Bronchial epithelial cell (primary cell): ENCODE measurements at regions not wholly inside any gene's neighbourhood (a gene's known extent, or its start where the extent isn't known, plus 50 kb on each side); places are given as distances from the start of the nearest gene placed in this dataset.

Experiments
- DNase-seq: peaks from one replicate; pipeline ENCODE4 v3.0.0-alpha.2; 2010; ENCODE audit warnings: low read depth
- FAIRE-seq: peaks from 2 replicates; lab custom pipeline; 2011; peaks lifted over from hg19 to GRCh38; lab: Jason Lieb, UNC
- H3K27me3 ChIP-seq: 2 replicates; pipeline ENCODE4 v1.5.1; 2011; ENCODE audit warnings: low read length; ENCODE audit not compliant: control insufficient read depth, insufficient read depth
- H3K36me3 ChIP-seq: 2 replicates; pipeline ENCODE4 v1.5.1; 2011; ENCODE audit warnings: low read length; ENCODE audit not compliant: control insufficient read depth, insufficient read depth
- H3K4me3 ChIP-seq: 2 replicates; pipeline ENCODE4 v1.5.1; 2011; ENCODE audit warnings: mild to moderate bottlenecking, low read depth, low read length, control low read depth
- TF ChIP-seq, protein P1 (sequence below): IDR thresholded peaks from 2 replicates; pipeline ENCODE4 v1.5.1; 2011; ENCODE audit warnings: mild to moderate bottlenecking, moderate library complexity, low read length, control low read depth, inconsistent platforms; ENCODE audit not compliant: insufficient read depth, severe bottlenecking

DNA sequence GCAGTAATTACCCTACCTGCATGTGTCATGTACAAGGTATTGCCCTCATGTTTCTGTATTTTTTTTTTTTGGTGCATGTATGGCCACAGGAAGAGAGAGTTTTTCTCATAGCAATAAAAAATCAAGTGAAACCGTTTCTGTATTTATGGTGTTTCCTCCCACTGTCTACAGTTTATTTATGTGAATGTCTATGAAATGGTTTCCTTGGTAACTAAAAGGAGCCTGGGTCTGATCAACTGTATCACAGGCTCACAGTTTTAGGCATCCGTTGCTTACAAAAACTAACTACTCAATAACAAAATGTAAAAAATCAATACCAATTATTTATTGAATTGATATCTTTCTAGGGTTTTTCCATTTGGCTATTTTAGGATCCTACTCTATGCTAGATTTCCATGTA lies 464.4 kb downstream of the TAF11L14 start:
- no peak for DNase-seq
- no peaks in the 10 kb centered on the region for H3K36me3 ChIP-seq
- FAIRE-seq, result no peak
- TF ChIP-seq, protein P1, sequence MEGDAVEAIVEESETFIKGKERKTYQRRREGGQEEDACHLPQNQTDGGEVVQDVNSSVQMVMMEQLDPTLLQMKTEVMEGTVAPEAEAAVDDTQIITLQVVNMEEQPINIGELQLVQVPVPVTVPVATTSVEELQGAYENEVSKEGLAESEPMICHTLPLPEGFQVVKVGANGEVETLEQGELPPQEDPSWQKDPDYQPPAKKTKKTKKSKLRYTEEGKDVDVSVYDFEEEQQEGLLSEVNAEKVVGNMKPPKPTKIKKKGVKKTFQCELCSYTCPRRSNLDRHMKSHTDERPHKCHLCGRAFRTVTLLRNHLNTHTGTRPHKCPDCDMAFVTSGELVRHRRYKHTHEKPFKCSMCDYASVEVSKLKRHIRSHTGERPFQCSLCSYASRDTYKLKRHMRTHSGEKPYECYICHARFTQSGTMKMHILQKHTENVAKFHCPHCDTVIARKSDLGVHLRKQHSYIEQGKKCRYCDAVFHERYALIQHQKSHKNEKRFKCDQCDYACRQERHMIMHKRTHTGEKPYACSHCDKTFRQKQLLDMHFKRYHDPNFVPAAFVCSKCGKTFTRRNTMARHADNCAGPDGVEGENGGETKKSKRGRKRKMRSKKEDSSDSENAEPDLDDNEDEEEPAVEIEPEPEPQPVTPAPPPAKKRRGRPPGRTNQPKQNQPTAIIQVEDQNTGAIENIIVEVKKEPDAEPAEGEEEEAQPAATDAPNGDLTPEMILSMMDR, result no peak
- no peaks in the 10 kb centered on the region for H3K27me3 ChIP-seq
- no peak overlapping the region for H3K4me3 ChIP-seq

DNA sequence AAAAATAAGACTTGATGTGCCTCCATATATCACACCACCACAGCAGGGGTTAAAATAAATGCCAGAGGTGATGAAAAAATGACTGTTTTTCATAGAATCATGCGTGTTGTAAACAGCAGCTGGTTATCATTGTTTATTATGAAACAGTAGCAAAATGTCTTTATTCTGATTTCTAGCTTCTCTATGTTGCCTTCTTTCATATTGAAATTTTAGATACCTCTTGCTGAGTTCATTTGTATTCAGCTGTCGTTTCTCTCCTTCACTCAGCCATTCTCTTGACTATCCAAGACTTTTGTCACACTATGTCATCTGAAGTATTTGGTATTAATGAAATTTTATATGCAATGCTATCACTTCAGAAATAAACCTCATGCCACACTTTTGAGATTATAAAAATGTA lies 465.0 kb downstream of the TAF11L14 start:
- Histone ChIP-seq H3K36me3 (no peaks in the 10 kb centered on the region), H3K4me3 (no peak overlapping the region), H3K27me3 (no peaks in the 10 kb centered on the region)
- DNase-seq (no peak), FAIRE-seq (no peak)
- TF ChIP-seq, protein P1, result no peak

DNA sequence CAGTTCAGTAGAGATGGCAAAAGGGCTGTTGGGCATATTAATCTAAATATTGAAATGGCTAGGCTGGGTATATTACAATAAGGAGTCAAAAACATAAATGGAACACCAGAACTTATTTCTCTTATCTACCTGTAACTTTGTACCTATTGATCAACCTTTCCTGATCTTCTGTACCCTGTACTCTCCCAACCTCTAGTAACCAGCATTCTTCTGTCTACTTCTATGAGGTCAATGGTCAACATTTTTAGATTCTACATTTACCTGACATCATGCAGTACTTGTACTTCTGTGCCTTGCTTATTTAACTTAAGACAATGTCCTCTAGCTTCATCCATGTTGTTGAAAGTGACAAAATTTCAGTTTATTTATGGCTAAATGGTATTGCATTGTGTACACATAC lies 467.3 kb downstream of the TAF11L14 start:
- no peak for DNase-seq
- no peaks in the 10 kb centered on the region for H3K36me3 ChIP-seq
- TF ChIP-seq, protein P1, result no peak
- H3K27me3 ChIP-seq, result no peaks in the 10 kb centered on the region
- H3K4me3 ChIP-seq, result no peak overlapping the region
- FAIRE-seq, result no peak

DNA sequence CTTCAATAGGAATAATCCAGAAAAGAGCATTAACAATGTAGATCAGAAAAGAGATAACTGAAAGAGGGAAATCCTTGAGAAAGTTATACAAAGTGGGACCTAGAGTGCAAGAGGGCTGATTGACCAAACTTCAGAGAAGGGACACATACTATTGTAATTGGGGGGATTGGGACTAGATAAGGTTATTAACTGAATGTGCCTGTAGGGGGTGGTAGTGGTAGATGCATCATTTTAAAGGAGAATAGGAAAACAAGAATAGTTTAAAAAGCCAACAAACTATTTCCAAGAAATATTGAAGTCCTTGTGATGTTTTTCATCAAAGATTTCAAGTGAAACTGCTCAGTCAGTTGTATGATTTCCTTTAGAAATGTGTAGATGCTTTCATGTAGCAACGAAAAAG lies 468.5 kb downstream of the TAF11L14 start:
- no peak for FAIRE-seq
- no peaks in the 10 kb centered on the region for H3K36me3 ChIP-seq
- DNase-seq, result no peak
- no peak overlapping the region for H3K4me3 ChIP-seq
- TF ChIP-seq, protein P1, result no peak
- H3K27me3 ChIP-seq, result no peaks in the 10 kb centered on the region

DNA sequence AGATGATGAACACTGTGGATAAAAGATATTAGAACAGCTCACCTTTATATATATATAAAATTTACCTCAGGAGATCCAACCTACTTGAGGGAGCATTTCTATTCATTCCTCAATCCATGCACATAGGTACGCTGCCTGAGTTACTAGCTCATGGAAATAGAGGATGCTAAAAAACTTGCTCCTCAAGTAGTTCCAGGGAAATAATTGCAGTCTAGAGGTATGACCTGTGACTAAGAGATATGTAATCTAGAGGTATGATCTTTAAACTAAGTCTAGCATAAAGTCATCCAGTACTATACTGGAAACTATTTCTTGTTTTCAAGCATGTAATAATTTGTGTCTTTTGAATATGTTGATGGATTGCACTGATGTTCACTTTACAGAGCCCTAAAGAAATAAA lies 471.2 kb downstream of the TAF11L14 start:
- TF ChIP-seq, protein P1, result no peak
- Histone ChIP-seq H3K36me3 (no peaks in the 10 kb centered on the region), H3K27me3 (no peaks in the 10 kb centered on the region), H3K4me3 (no peak overlapping the region)
- peak; percentile 39 for DNase-seq
- FAIRE-seq, result no peak

DNA sequence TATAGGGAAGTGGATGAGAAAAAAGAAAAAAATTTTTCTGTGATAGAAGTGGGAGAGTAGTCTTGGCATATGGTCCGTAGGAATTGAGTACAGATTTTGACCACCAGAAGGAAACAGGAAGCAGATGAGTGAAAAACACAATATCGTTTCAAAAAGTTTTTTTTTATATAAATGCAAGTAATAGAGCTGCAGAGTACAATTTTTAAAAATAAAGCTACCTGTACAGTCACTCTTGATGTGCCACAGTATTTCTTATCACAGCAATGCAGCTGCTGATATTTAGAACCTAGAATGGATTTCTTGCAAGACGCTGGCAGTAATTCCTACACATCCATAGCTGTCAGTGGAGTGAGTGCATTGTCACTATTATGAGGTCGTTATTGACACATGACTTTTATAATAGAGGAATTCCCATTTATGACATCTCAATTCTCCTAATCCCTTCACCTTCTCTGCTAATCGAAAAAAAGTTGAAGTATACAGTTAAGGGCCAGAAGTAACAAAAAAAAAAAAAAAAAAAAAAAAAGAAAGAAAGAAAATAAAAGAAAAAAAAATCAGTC lies 477.7 kb downstream of the TAF11L14 start:
- TF ChIP-seq, protein P1, result no peak
- DNase-seq, result no peak
- FAIRE-seq, result no peak
- no peaks in the 10 kb centered on the region for H3K27me3 ChIP-seq
- H3K4me3 ChIP-seq, result no peak overlapping the region
- no peaks in the 10 kb centered on the region for H3K36me3 ChIP-seq
